ENCODE measurements at regions not wholly inside any gene's neighbourhood (a gene's known extent, or its start where the extent isn't known, plus 50 kb on each side); places are given as distances from the start of the nearest gene placed in this dataset.

GRCh38 chr4:24010573-24010972, 120.7 kb upstream of the PPARGC1A start:
- Mint-ChIP-seq H3K4me3 (no peak overlapping the region), H3K27ac (no peak overlapping the region), H3K27me3 (peaks cover 3% of the 10 kb centered on the region), H3K4me1 (no peaks in the 10 kb centered on the region), H3K9me3 (no peaks in the 10 kb centered on the region), H3K36me3 (ENCODE audit: low read depth) (no peaks in the 10 kb centered on the region)
- ATAC-seq, result no peak
- DNase-seq, result no peak

GRCh38 chr4:24007860-24008261, 118.0 kb upstream of the PPARGC1A start:
- Mint-ChIP-seq H3K4me3 (no peak overlapping the region), H3K27me3 (peaks cover 3% of the 10 kb centered on the region), H3K36me3 (ENCODE audit: low read depth) (no peaks in the 10 kb centered on the region), H3K27ac (no peak overlapping the region), H3K4me1 (no peaks in the 10 kb centered on the region), H3K9me3 (no peaks in the 10 kb centered on the region)
- DNase-seq (no peak), ATAC-seq (no peak)

GRCh38 chr4:24006269-24006668, 116.4 kb upstream of the PPARGC1A start:
- Mint-ChIP-seq H3K36me3 (ENCODE audit: low read depth) (no peaks in the 10 kb centered on the region), H3K9me3 (no peaks in the 10 kb centered on the region), H3K27me3 (peaks cover 3% of the 10 kb centered on the region), H3K27ac (no peak overlapping the region), H3K4me1 (no peaks in the 10 kb centered on the region), H3K4me3 (no peak overlapping the region)
- DNase-seq (no peak), ATAC-seq (no peak)

- Mint-ChIP-seq H3K9me3 (no peaks in the 10 kb centered on the region), H3K36me3 (ENCODE audit: low read depth) (no peaks in the 10 kb centered on the region), H3K4me1 (no peaks in the 10 kb centered on the region), H3K27me3 (peaks cover 4% of the 10 kb centered on the region), H3K4me3 (no peak overlapping the region), H3K27ac (no peak overlapping the region)
- DNase-seq (no peak), ATAC-seq (no peak)
These were observed 114.1 kb upstream of the PPARGC1A start for GRCh38 chr4:24003926-24004325.

- Mint-ChIP-seq H3K4me1 (no peaks in the 10 kb centered on the region), H3K27me3 (peaks cover 4% of the 10 kb centered on the region), H3K4me3 (no peak overlapping the region), H3K9me3 (no peaks in the 10 kb centered on the region), H3K36me3 (ENCODE audit: low read depth) (no peaks in the 10 kb centered on the region), H3K27ac (no peak overlapping the region)
- no peak for DNase-seq
- no peak for ATAC-seq
These were observed 113.6 kb upstream of the PPARGC1A start for GRCh38 chr4:24003496-24003895.

GRCh38 chr4:24002330-24002966, 112.6 kb upstream of the PPARGC1A start:
- H3K36me3 Mint-ChIP-seq (ENCODE audit: low read depth), result no peaks in the 10 kb centered on the region
- no peak overlapping the region for H3K27ac Mint-ChIP-seq
- no peak overlapping the region for H3K4me3 Mint-ChIP-seq
- peaks cover 3% of the 10 kb centered on the region for H3K27me3 Mint-ChIP-seq
- no peaks in the 10 kb centered on the region for H3K9me3 Mint-ChIP-seq
- ATAC-seq (no peak), DNase-seq (no peak)
- H3K4me1 Mint-ChIP-seq, result no peaks in the 10 kb centered on the region

- no peak overlapping the region for H3K27ac Mint-ChIP-seq
- H3K36me3 Mint-ChIP-seq (ENCODE audit: low read depth), result no peaks in the 10 kb centered on the region
- DNase-seq (no peak), ATAC-seq (no peak)
- H3K27me3 Mint-ChIP-seq, result peaks cover 1% of the 10 kb centered on the region
- H3K4me1 Mint-ChIP-seq, result no peaks in the 10 kb centered on the region
- H3K9me3 Mint-ChIP-seq, result no peaks in the 10 kb centered on the region
- H3K4me3 Mint-ChIP-seq, result no peak overlapping the region
These were observed 111.9 kb upstream of the PPARGC1A start for GRCh38 chr4:24001486-24002329.

GRCh38 chr4:24000470-24000831, 110.6 kb upstream of the PPARGC1A start:
- no peak overlapping the region for H3K4me3 Mint-ChIP-seq
- peaks cover 1% of the 10 kb centered on the region for H3K27me3 Mint-ChIP-seq
- no peak overlapping the region for H3K27ac Mint-ChIP-seq
- no peak for DNase-seq
- H3K4me1 Mint-ChIP-seq, result no peaks in the 10 kb centered on the region
- ATAC-seq, result no peak
- H3K9me3 Mint-ChIP-seq, result no peaks in the 10 kb centered on the region
- no peaks in the 10 kb centered on the region for H3K36me3 Mint-ChIP-seq (ENCODE audit: low read depth)

- Mint-ChIP-seq H3K27me3 (peaks cover 1% of the 10 kb centered on the region), H3K36me3 (ENCODE audit: low read depth) (no peaks in the 10 kb centered on the region), H3K27ac (no peak overlapping the region), H3K4me1 (no peaks in the 10 kb centered on the region), H3K4me3 (no peak overlapping the region), H3K9me3 (no peaks in the 10 kb centered on the region)
- DNase-seq (no peak), ATAC-seq (no peak)
These were observed 110.0 kb upstream of the PPARGC1A start for GRCh38 chr4:23999714-24000469.

GRCh38 chr4:23993373-23993772, 103.5 kb upstream of the PPARGC1A start:
- ATAC-seq (no peak), DNase-seq (no peak)
- Mint-ChIP-seq H3K27me3 (no peaks in the 10 kb centered on the region), H3K27ac (no peak overlapping the region), H3K9me3 (no peaks in the 10 kb centered on the region), H3K36me3 (ENCODE audit: low read depth) (no peaks in the 10 kb centered on the region), H3K4me3 (no peak overlapping the region), H3K4me1 (no peaks in the 10 kb centered on the region)

GRCh38 chr4:23991444-23991843, 101.6 kb upstream of the PPARGC1A start:
- H3K27ac Mint-ChIP-seq, result no peak overlapping the region
- ATAC-seq, result no peak
- no peak overlapping the region for H3K4me3 Mint-ChIP-seq

GRCh38 chr4:23986270-23986669, 96.4 kb upstream of the PPARGC1A start:
- Mint-ChIP-seq H3K36me3 (ENCODE audit: low read depth) (no peaks in the 10 kb centered on the region), H3K27me3 (no peaks in the 10 kb centered on the region), H3K4me1 (no peaks in the 10 kb centered on the region), H3K27ac (no peak overlapping the region), H3K9me3 (peaks cover under 1% of the 10 kb centered on the region), H3K4me3 (no peak overlapping the region)
- DNase-seq, result no peak
- no peak for ATAC-seq

More at GRCh38 chr4:23991444-23991843, 101.6 kb upstream of the PPARGC1A start:
- Mint-ChIP-seq H3K4me1 (no peaks in the 10 kb centered on the region), H3K36me3 (ENCODE audit: low read depth) (no peaks in the 10 kb centered on the region), H3K27me3 (no peaks in the 10 kb centered on the region), H3K9me3 (no peaks in the 10 kb centered on the region)
- no peak for DNase-seq

- Mint-ChIP-seq H3K4me3 (no peak overlapping the region), H3K27ac (no peak overlapping the region), H3K36me3 (ENCODE audit: low read depth) (no peaks in the 10 kb centered on the region), H3K4me1 (no peaks in the 10 kb centered on the region), H3K9me3 (peaks cover 4% of the 10 kb centered on the region), H3K27me3 (no peaks in the 10 kb centered on the region)
- ATAC-seq (no peak), DNase-seq (no peak)
These were observed 91.5 kb upstream of the PPARGC1A start for GRCh38 chr4:23981328-23981727.

- H3K4me1 Mint-ChIP-seq, result no peaks in the 10 kb centered on the region
- H3K9me3 Mint-ChIP-seq, result peaks cover 4% of the 10 kb centered on the region
- no peaks in the 10 kb centered on the region for H3K36me3 Mint-ChIP-seq (ENCODE audit: low read depth)
- no peaks in the 10 kb centered on the region for H3K27me3 Mint-ChIP-seq
- no peak overlapping the region for H3K27ac Mint-ChIP-seq
- no peak for DNase-seq
- no peak overlapping the region for H3K4me3 Mint-ChIP-seq
- ATAC-seq, result no peak
These were observed 89.7 kb upstream of the PPARGC1A start for GRCh38 chr4:23979534-23979933.

GRCh38 chr4:23978002-23978401, 88.2 kb upstream of the PPARGC1A start:
- ATAC-seq, result no peak
- H3K4me1 Mint-ChIP-seq, result no peaks in the 10 kb centered on the region

More at GRCh38 chr4:23978002-23978401, 88.2 kb upstream of the PPARGC1A start:
- no peak overlapping the region for H3K27ac Mint-ChIP-seq
- H3K4me3 Mint-ChIP-seq, result no peak overlapping the region
- no peak for DNase-seq
- no peaks in the 10 kb centered on the region for H3K27me3 Mint-ChIP-seq
- no peaks in the 10 kb centered on the region for H3K36me3 Mint-ChIP-seq (ENCODE audit: low read depth)
- peaks cover 4% of the 10 kb centered on the region for H3K9me3 Mint-ChIP-seq

Data from activated naive CD8-positive, alpha-beta T cell treated with anti-CD3 and anti-CD28 coated beads, Interleukin-2, amount 50 U/mL, for 24 hours (primary cell).